Islet of Langerhans (tissue), 1 donor: ENCODE measurements at regions not wholly inside any gene's neighbourhood (a gene's known extent, or its start where the extent isn't known, plus 50 kb on each side); places are given as distances from the start of the nearest gene placed in this dataset.
"Not testable (repeated sequence)": the region's sequence is repeated elsewhere in the genome, so short reads cannot be mapped to it uniquely, and the experiment has no call there.

ENCODE experiments used
- FAIRE-seq: peaks from one replicate; lab custom pipeline; 2011; peaks lifted over from hg19 to GRCh38; lab: Jason Lieb, UNC

- FAIRE-seq: no peak
Measured at GRCh38 chr4:23084559-23085248, 392.0 kb downstream of the GBA3 start.

- no peak for FAIRE-seq
Measured at GRCh38 chr4:23083391-23083790, 390.7 kb downstream of the GBA3 start.

DNA sequence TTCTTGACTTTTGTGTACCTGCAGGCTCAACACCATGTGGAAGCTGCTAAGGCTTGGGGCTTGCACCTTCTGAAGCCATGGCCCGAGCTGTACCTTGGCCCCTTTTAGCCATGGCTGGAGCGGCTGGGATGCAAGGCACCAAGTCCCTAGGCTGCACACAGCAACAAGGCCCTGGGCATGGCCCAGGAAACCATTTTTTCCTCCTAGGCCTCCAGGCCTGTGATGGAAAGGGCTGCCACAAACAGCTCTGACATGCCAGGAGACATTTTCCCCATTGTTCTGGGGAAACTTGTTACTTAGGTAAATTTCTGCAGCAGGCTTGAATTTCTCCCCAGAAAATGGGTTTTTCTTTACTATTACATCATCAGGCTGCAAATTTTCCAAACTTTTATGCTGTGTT is 387.4 kb downstream of the GBA3 start:
- not testable (repeated sequence) for FAIRE-seq

DNA sequence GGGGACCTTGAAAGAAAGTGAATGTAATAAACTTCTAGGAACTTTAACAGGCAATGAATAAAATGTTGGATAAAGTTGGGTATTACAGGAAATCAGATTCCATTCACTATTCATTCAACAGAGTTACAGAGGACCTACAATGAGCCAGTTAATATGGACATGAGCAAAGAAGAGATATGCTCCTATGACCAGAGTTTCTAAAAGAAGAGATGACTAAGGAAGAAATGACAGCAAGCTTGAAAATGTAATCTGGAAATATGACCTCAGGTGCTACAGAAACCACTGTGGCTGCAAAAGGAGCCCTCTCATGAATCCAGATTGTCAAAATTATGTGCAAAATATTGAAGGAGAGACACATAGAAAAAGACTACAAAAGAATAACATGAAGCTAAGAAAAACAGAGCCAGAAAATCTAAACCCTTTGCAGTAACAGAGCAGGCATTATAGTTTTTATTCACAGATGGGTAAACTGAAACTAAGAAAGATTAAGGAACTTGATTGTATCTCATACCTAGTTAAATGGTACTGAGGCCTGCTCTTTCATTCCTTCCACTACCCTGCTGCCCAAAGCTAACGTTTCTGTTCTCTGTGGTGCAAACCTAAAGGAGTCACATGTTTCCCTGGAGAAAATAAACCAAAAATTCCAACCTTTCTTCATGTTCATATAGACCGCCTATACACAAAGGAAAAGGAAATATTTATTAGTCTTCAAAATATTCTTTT is 378.3 kb downstream of the GBA3 start:
- no peak for FAIRE-seq

DNA sequence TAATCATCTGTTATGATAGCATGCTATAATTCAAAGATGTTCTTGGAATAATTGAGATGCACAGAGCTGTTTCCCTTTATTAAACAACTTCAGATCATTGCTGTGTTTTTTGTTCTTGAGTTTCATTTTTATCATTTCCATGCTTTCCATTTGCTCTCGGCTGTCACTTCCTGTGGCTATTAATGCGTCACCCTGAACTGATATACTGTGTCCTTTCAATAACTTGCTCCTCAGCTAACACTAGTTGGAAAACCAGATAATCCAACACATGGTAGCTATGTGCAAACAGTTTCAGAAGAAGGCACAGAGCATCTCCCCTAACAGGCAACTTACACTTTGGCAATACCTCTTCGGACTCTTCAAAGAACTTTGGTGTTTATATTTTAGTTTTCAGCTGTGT is 376.0 kb downstream of the GBA3 start:
- no peak for FAIRE-seq

DNA sequence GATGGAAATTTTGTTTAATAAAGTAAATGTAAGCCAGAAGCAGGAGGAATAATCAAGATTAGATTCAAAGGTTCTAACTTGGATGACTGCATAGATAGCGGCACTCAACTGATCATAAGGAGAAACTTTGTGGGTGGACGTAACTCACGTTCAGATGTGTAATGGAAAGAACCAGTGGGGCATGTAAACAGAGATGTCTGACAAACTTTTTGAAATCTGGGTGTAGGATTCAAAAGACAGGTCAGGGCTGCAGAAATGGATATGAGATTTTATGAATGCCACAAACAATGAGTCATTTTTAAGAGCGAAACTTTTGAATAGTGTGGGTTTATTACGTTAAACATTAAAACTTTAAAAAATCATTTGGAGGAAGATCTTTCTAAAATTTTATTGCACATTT is 375.6 kb downstream of the GBA3 start:
- no peak for FAIRE-seq

DNA sequence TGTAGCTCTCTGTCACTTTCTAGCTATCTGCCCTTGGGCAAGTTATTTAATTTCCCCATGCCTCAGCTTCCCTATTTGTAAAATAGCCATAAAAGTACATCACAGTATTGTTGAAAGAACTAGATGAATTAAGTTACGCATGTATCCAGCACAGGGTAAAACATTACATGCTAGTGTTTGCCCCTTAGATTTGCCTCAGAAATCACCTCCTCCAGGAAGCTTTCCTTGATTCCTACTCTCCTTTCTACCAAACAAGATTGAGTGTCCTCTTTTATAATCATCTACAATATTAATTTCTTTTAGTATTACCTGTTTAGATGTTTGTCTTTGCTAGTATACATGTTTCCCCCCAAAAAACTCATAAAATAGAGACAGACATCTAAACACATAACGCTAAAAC is 369.5 kb downstream of the GBA3 start:
- FAIRE-seq: no peak

GRCh38 chr4:23061431-23061830 is 368.7 kb downstream of the GBA3 start:
- no peak for FAIRE-seq

DNA sequence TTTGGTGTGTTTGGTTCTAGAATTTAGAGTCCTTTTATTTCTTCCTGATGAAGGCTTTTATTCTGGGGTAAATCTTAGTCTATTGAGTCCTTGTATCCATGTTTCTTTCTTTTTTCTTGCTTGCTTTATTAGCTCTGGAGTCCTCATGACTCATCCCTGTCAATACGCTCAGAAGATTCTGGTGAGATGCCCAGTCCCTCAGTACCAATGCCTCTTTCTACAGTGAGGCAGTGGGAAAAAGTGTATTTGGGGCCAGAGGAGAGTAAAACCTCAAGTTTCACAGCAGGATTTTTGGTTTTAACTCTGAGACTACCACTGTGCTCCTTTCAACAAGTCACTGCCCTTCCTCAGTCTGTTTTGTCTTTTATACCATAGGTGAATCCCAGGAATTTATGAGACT is 368.0 kb downstream of the GBA3 start:
- FAIRE-seq: no peak

DNA sequence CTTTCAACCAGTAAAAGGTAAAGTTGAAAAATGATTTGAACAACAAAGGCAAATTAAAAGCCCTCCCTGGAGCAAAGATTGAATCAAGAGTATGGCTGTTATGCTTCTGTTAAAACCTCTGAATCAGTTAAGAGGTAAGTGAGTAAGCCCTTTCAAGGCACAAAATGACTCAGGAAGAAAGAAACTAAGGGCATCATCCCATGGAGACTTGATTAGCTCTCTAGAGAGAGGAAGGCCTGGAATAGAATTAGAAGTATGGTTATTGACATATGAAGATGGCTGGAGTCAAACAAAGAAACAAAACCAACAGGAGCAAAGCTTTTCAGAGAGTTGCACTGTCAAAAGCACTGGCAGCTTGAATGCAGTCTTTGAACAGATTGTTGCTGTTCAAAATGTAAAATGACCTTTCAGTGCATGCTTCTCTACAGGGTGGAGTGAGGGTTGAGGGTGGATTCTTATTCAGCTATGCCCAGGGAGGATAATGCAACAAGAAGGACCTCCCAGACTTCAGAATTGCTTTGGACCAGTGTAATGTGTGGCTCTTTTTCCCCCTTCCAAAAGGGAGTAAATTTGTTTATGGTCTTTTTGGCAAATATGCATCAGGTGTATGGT is 365.5 kb downstream of the GBA3 start:
- no peak for FAIRE-seq

DNA sequence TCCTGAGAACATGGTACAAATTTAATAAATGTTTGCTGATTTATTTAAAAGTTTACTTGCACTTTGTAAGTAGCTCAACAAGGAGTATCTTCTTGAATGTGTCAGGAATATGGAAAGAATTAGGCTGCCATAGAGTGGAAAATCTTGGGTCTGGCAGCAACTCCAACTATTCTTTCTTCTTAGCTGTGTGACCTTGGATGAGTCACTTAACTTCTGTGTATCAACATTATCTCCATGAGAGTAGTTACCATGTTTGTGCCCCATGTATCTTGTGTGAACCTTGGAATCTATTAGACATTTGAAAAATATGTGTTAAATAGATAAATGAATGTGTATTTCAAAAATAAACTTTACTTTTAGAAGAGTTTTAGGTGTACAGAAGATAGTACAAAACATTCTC is 348.8 kb downstream of the GBA3 start:
- FAIRE-seq: no peak

DNA sequence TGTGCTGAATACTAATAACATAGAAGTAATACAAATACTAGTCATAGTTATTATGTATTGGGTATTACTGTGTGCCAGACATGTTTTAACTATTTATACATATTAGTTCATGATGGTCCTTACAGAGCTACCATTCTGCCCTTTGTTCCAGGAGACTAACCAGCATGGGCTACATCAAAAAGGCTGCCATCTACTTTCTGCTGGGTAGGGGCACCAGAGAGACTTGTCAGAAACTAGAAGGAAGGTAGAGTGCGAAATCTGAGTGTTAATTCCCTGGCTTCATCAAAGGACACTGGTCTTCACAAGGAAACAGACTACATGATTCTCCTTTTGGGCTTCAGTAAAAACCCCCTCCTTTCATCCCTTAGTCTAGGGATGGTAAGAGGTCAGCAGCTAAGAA is 347.8 kb downstream of the GBA3 start:
- no peak for FAIRE-seq

GRCh38 chr4:23039818-23040217 is 347.1 kb downstream of the GBA3 start:
- no peak for FAIRE-seq

- no peak for FAIRE-seq
Measured at GRCh38 chr4:23038626-23039491, 346.1 kb downstream of the GBA3 start.

GRCh38 chr4:23036921-23037495 is 344.3 kb downstream of the GBA3 start:
- no peak for FAIRE-seq

DNA sequence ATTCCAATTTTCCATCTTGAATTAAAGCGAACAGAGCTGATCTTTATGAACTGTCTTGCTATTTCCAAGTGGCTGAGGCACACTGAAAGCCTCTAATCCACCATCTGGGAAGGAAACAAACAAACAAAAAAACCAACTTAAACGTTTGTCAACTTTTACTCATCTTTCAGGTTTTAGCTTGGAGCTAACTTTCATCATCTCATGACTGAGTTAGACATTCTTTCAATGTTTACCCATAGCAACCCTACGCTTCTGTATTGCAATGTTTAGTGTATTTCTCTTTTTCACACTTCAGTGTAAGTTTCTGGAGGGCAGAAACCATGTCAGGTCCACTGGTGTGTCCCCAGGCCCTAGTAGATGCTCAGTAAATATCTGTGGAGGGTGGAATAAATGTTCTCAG is 343.8 kb downstream of the GBA3 start:
- no peak for FAIRE-seq

DNA sequence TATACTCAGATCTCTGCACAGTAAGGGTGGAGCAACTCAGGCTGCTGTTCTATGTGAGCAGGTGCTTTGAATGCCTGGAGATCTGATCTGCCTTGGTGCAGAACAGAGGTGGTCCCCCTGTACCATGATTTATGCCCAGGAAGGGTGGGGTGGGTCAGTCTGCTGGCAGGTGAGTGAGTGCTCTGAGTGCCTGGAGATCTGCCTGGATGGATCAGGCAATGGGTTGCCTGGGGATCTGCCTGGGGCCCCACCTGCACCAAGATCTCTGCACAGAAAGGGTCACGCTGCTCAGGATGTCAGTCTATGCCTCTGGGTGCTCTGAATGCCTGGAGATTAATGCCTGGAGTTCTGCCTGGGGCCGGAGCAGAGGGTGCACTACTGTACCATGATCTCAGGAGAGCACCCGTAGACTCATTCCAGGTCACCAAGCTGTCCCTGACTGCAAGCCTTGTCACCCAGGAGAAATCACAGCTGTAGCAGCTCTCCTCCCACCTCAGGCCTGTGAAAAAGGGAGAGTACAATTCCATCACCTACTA is 342.9 kb downstream of the GBA3 start:
- no peak for FAIRE-seq

DNA sequence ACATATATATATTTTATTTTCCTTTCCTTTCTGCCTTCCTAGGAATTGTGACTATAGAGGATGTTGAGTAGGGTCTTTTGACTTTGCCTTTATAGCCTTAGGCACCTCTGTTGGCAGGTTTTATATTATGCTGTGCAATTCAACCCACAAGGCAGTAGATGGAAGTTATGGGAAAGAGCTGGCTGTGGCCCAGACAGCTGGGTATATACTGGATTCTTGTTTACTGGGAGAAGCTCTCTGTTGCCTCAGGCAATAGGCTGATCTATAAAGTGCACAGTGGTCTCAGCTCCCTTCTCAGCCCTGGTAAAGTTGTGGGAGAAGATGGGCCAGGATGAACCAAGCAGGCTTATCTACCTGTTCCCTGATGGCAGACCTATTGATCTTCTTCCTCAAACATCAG is 342.0 kb downstream of the GBA3 start:
- FAIRE-seq: no peak

DNA sequence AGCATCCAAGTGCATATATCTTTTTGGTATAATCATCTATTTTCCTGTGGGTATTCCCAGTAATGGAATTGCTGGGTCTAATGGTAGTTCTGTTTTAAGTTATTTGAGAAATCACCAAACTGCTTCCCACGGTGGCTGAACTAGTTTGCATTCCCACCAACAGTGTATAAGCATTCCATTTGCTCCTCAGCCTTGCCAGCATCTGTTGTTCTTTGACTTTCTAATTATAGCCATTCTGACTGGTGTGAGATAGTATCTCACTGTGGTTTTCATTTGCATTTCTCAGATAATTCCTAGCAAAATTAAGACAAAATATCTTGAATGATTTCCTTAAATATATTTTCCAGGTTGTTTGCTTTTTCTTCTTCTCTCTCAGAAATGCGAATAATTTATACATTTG is 341.1 kb downstream of the GBA3 start:
- FAIRE-seq: no peak

- no peak for FAIRE-seq
Measured at GRCh38 chr4:23028875-23029274, 336.1 kb downstream of the GBA3 start.

GRCh38 chr4:23023666-23024065 is 330.9 kb downstream of the GBA3 start:
- no peak for FAIRE-seq

GRCh38 chr4:23023121-23023520 is 330.4 kb downstream of the GBA3 start:
- no peak for FAIRE-seq
